Activated CD4-positive, CD25-positive, alpha-beta regulatory T cell treated with anti-CD3 and anti-CD28 coated beads, Interleukin-2, amount 50 U/mL, for 24 hours (primary cell): ENCODE measurements at regions not wholly inside any gene's neighbourhood (a gene's known extent, or its start where the extent isn't known, plus 50 kb on each side); places are given as distances from the start of the nearest gene placed in this dataset.

Source experiments
- ATAC-seq, 2 donors: fragments of 150-1000 bp; cut with Tn5 transposase; one replicate each; pipeline ENCODE4 v1.10.0; 2021; ENCODE audit warnings: mild to moderate bottlenecking in 1 of 2, moderate library complexity in 1 of 2

- no peak for ATAC-seq
Measured at GRCh38 chr15:31456354-31457060, 129.9 kb downstream of the KLF13 start.

GRCh38 chr15:31457161-31457560, 130.5 kb downstream of the KLF13 start:
- ATAC-seq: no peak

- ATAC-seq: no peak
Measured at GRCh38 chr15:31457631-31458526, 131.2 kb downstream of the KLF13 start.

GRCh38 chr15:31458596-31459399, 132.2 kb downstream of the KLF13 start:
- peak; percentile 97 to 98 for ATAC-seq

GRCh38 chr15:31459400-31459748, 132.7 kb downstream of the KLF13 start:
- peak in 1 of 2 donors; percentile 25 for ATAC-seq

GRCh38 chr15:31461375-31461774, 134.7 kb downstream of the KLF13 start:
- no peak for ATAC-seq

- no peak for ATAC-seq
Measured at GRCh38 chr15:31461911-31462480, 135.4 kb downstream of the KLF13 start.

GRCh38 chr15:31463521-31464102, 137.0 kb downstream of the KLF13 start:
- no peak for ATAC-seq

- ATAC-seq: no peak
Measured at GRCh38 chr15:31464216-31465082, 137.8 kb downstream of the KLF13 start.

GRCh38 chr15:31465083-31465955, 138.7 kb downstream of the KLF13 start:
- ATAC-seq: no peak

GRCh38 chr15:31467361-31467760, 140.7 kb downstream of the KLF13 start:
- no peak for ATAC-seq

GRCh38 chr15:31468911-31469785, 142.5 kb downstream of the KLF13 start:
- no peak for ATAC-seq

- no peak for ATAC-seq
Measured at GRCh38 chr15:31469786-31470525, 143.3 kb downstream of the KLF13 start.

- ATAC-seq: no peak
Measured at GRCh38 chr15:31470756-31471155, 144.1 kb downstream of the KLF13 start.

GRCh38 chr15:31471731-31472430, 145.2 kb downstream of the KLF13 start:
- no peak for ATAC-seq

GRCh38 chr15:31472636-31473384, 146.2 kb downstream of the KLF13 start:
- peak; percentile 93 to 94 for ATAC-seq

- ATAC-seq: no peak
Measured at GRCh38 chr15:31473385-31474058, 146.9 kb downstream of the KLF13 start.
